ENCODE measurements at regions not wholly inside any gene's neighbourhood (a gene's known extent, or its start where the extent isn't known, plus 50 kb on each side); places are given as distances from the start of the nearest gene placed in this dataset.

DNA sequence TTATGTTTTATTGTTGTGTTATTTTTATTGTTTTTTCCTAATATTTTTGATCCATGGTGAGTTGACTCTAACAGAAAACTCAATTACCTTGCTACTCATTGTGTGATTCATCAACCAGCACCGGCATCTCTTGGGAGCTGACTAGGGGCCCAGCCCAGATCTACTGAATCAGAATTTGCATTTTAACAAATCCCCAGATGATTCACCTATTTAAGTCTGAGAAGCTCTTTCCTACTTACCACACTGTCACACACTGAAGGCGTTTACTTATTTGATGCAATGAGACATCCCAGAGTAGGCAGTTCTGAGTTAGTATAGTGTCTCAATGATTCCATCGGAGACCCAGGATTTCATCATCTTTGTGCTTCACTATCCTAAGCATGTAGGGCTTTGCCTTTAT, 416.6 kb downstream of the RWDD3 start:
- TF ChIP-seq, protein P1, sequence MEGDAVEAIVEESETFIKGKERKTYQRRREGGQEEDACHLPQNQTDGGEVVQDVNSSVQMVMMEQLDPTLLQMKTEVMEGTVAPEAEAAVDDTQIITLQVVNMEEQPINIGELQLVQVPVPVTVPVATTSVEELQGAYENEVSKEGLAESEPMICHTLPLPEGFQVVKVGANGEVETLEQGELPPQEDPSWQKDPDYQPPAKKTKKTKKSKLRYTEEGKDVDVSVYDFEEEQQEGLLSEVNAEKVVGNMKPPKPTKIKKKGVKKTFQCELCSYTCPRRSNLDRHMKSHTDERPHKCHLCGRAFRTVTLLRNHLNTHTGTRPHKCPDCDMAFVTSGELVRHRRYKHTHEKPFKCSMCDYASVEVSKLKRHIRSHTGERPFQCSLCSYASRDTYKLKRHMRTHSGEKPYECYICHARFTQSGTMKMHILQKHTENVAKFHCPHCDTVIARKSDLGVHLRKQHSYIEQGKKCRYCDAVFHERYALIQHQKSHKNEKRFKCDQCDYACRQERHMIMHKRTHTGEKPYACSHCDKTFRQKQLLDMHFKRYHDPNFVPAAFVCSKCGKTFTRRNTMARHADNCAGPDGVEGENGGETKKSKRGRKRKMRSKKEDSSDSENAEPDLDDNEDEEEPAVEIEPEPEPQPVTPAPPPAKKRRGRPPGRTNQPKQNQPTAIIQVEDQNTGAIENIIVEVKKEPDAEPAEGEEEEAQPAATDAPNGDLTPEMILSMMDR (IDR thresholded peaks at IDR 0.05; ENCODE audit: insufficient read depth, low read depth, low read length), result no peak
- TF ChIP-seq EZH2 (IDR thresholded peaks at IDR 0.05; ENCODE audit: insufficient read depth, low read length), result no peak

All from astrocyte (in vitro differentiated cells and primary cell).